NOMO-1 treated with DMSO at 0.1 percent for 48 hours (cell line): ENCODE measurements at regions not wholly inside any gene's neighbourhood (a gene's known extent, or its start where the extent isn't known, plus 50 kb on each side); places are given as distances from the start of the nearest gene placed in this dataset.

Experiments
- DNase-seq: peaks from one replicate; lab custom pipeline; 2025; ENCODE audit not compliant: unreplicated experiment; lab: John Stamatoyannopoulos, UW

GRCh38 chr15:35596285-35596684 lies 50.3 kb upstream of the DPH6 start:
- no peak for DNase-seq

- DNase-seq = no peak
Measured at GRCh38 chr15:35602836-35603235, 56.9 kb upstream of the DPH6 start.

- DNase-seq = no peak
Measured at GRCh38 chr15:35603301-35603700, 57.3 kb upstream of the DPH6 start.

- DNase-seq = no peak
Measured at GRCh38 chr15:35603856-35604255, 57.9 kb upstream of the DPH6 start.

GRCh38 chr15:35605764-35606449 lies 59.9 kb upstream of the DPH6 start:
- DNase-seq = no peak

GRCh38 chr15:35606450-35606779 lies 60.5 kb upstream of the DPH6 start:
- no peak for DNase-seq

GRCh38 chr15:35616498-35617271 lies 70.7 kb upstream of the DPH6 start:
- no peak for DNase-seq

- peak; percentile 73 for DNase-seq
Measured at GRCh38 chr15:35618260-35619188, 72.6 kb upstream of the DPH6 start.

GRCh38 chr15:35622641-35623340 lies 76.8 kb upstream of the DPH6 start:
- DNase-seq = no peak

- no peak for DNase-seq
Measured at GRCh38 chr15:35624881-35625280, 78.9 kb upstream of the DPH6 start.

- DNase-seq = no peak
Measured at GRCh38 chr15:35626571-35627318, 80.8 kb upstream of the DPH6 start.

GRCh38 chr15:35627696-35628095 lies 81.7 kb upstream of the DPH6 start:
- DNase-seq = no peak

- DNase-seq = no peak
Measured at GRCh38 chr15:35629766-35630165, 83.8 kb upstream of the DPH6 start.

GRCh38 chr15:35630532-35630931 lies 84.6 kb upstream of the DPH6 start:
- peak; percentile 94 for DNase-seq

GRCh38 chr15:35630985-35631384 lies 85.0 kb upstream of the DPH6 start:
- no peak for DNase-seq

- DNase-seq = no peak
Measured at GRCh38 chr15:35633677-35634076, 87.7 kb upstream of the DPH6 start.

GRCh38 chr15:35646790-35647189 lies 100.8 kb upstream of the DPH6 start:
- DNase-seq = no peak

GRCh38 chr15:35647303-35647702 lies 101.3 kb upstream of the DPH6 start:
- DNase-seq = no peak

- no peak for DNase-seq
Measured at GRCh38 chr15:35648941-35649340, 103.0 kb upstream of the DPH6 start.

GRCh38 chr15:35649575-35649974 lies 103.6 kb upstream of the DPH6 start:
- DNase-seq = no peak
